ENCODE measurements at regions not wholly inside any gene's neighbourhood (a gene's known extent, or its start where the extent isn't known, plus 50 kb on each side); places are given as distances from the start of the nearest gene placed in this dataset.

DNA sequence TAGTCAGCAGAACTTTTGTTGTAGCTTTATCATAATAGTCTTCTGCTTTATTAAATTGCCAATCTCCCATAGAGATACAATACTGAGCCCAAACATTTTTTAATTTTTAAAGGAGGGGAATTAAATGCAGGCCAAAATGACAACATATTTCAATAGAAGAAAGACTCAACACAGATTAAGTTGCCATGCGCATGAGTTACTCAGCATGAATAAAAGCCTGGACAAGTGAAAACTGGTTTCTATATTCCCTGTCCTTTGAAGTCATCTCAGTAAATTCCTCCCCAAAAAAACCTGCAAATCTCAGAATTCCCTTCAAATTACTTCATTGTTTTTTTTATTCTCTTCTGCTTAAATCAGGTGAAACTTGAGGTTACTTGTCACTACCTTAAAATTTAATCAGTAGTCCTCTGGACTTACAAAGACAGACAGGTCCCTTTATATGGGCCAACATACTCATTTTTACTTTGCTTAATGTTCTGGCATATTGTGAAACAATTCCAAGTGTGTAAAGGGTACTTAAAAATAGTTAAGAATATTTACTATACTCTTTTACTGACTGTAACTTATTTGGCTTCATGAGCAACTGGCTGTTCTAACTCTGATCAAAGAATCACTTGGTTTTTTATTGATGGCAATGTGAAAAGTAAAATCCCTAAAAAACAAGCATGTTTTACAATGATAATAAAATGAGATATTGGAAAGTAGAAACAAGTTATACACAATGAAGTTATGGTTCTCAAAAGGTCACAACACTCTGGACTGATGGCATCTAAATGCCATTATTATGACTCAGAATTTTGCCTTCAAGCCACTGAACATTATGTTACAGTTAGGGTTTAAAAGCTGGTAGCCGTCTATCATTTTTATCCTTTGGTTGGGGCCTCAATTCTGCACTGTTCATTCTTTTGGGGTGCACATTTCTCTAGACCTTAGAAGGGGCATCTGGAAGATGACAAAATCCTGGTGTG, 49.9 kb upstream of the COL21A1 start:
- Histone ChIP-seq H3K36me3 (no peaks in the 10 kb centered on the region), H3K9me3 (peaks cover 0 to 13% (median 5%) of the 10 kb centered on the region in 3 donors), H3K27ac (no peak overlapping the region), H3K27me3 (no peaks in the 10 kb centered on the region), H3K4me1 (peaks cover 0 to 30% (median 0%) of the 10 kb centered on the region in 4 donors), H3K4me3 (no peak overlapping the region)
- TF ChIP-seq, protein P1, sequence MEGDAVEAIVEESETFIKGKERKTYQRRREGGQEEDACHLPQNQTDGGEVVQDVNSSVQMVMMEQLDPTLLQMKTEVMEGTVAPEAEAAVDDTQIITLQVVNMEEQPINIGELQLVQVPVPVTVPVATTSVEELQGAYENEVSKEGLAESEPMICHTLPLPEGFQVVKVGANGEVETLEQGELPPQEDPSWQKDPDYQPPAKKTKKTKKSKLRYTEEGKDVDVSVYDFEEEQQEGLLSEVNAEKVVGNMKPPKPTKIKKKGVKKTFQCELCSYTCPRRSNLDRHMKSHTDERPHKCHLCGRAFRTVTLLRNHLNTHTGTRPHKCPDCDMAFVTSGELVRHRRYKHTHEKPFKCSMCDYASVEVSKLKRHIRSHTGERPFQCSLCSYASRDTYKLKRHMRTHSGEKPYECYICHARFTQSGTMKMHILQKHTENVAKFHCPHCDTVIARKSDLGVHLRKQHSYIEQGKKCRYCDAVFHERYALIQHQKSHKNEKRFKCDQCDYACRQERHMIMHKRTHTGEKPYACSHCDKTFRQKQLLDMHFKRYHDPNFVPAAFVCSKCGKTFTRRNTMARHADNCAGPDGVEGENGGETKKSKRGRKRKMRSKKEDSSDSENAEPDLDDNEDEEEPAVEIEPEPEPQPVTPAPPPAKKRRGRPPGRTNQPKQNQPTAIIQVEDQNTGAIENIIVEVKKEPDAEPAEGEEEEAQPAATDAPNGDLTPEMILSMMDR (IDR thresholded peaks at IDR 0.05): no peak
- intact Hi-C loops (cut with DNase I; ENCODE audit: low total_unique reads): no loop called here
- no peak for DNase-seq
